ENCODE measurements at regions not wholly inside any gene's neighbourhood (a gene's known extent, or its start where the extent isn't known, plus 50 kb on each side); places are given as distances from the start of the nearest gene placed in this dataset.

- no peak for DNase-seq (ENCODE audit: low spot score)
- TF ChIP-seq, protein P1, sequence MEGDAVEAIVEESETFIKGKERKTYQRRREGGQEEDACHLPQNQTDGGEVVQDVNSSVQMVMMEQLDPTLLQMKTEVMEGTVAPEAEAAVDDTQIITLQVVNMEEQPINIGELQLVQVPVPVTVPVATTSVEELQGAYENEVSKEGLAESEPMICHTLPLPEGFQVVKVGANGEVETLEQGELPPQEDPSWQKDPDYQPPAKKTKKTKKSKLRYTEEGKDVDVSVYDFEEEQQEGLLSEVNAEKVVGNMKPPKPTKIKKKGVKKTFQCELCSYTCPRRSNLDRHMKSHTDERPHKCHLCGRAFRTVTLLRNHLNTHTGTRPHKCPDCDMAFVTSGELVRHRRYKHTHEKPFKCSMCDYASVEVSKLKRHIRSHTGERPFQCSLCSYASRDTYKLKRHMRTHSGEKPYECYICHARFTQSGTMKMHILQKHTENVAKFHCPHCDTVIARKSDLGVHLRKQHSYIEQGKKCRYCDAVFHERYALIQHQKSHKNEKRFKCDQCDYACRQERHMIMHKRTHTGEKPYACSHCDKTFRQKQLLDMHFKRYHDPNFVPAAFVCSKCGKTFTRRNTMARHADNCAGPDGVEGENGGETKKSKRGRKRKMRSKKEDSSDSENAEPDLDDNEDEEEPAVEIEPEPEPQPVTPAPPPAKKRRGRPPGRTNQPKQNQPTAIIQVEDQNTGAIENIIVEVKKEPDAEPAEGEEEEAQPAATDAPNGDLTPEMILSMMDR (IDR thresholded peaks at IDR 0.05; ENCODE audit: extremely low read depth, missing control alignments): no peak
Measured at GRCh38 chr2:45134726-45135125, 125.5 kb upstream of the SIX2 start.

GRCh38 chr2:45134014-45134413 is 124.8 kb upstream of the SIX2 start:
- TF ChIP-seq, protein P1 (IDR thresholded peaks at IDR 0.05; ENCODE audit: extremely low read depth, missing control alignments): no peak
- no peak for DNase-seq (ENCODE audit: low spot score)

DNA sequence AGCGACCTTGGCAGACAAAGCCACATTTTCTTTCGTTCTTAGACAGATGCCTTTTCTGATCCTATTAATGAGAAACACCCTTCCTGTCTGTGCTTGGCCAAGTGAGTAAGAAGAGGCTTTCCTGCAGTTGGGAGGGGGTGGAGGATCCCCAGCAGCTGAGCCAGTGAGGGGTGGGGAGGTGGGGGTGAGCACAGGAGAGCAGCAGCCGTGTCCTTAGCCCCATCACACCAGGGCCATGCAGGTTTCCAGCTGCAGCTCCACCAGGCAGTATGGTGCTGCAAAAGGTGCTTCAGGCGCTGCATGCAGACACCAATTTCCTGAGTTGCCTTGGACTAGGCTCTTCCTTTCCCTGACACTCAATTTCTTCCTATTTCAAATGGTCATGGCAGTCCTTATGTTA is 123.3 kb upstream of the SIX2 start:
- DNase-seq (ENCODE audit: low spot score): peak; percentile 15
- TF ChIP-seq, protein P1 (IDR thresholded peaks at IDR 0.05; ENCODE audit: extremely low read depth, missing control alignments): no peak

DNA sequence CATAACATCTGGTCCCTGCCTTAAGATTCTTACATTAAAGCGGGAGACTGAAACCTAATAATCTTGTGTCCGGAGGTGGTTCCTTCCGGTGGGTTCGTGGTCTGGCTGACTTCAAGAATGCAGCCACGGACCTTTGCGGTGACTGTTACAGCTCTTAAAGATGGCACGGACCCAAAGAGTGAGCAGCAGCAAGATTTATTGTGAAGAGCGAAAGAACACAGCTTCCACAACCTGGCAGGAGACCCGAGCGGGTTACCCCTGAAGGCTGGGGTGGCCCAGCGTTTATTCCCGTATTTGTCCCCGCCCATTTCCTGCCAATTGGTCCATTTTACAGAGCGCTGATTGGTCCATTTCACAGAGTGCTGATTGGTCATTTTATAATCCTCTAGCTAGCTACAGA is 122.3 kb upstream of the SIX2 start:
- TF ChIP-seq, protein P1 (IDR thresholded peaks at IDR 0.05; ENCODE audit: extremely low read depth, missing control alignments): no peak
- DNase-seq (ENCODE audit: low spot score): no peak

DNA sequence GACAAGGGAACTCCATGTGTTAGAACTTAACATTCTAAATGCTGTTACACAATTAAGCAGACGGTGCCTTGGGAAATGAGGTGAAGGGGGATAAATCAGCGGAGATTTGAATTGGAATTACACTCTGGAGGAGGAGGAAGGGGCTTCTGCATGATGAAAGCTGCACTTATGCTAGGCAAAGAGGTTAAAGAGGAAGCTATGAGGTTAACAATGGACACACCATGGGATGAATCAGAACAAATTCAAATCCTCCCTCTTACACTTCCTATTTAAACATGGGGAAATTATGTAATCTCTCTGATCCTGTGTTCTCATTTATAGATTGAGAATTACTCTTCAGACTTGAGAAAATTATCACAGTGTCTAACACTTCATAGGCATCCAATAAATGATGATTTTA is 121.5 kb upstream of the SIX2 start:
- DNase-seq (ENCODE audit: low spot score): no peak
- TF ChIP-seq, protein P1 (IDR thresholded peaks at IDR 0.05; ENCODE audit: extremely low read depth, missing control alignments): no peak

DNA sequence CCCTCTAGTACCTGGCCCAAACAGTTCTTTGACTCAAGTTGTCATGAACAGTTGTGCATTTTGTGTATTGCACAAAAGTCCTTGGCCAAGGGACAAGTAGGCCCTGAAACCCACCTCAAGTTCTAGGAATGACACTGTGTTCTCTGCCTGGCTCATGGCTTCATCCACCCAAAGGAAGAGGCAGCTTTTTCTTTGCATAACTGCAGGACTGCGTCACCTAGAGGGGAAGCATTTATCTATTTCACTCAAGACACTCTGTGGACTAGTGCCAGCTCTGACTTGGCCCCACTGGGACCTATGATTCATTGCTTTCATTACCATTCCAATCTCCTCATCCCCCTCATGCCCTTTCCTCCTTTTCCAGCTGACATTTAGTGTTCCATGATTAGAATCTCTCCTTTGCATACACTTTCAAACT is 119.3 kb upstream of the SIX2 start:
- TF ChIP-seq, protein P1 (IDR thresholded peaks at IDR 0.05; ENCODE audit: extremely low read depth, missing control alignments): no peak
- no peak for DNase-seq (ENCODE audit: low spot score)

DNA sequence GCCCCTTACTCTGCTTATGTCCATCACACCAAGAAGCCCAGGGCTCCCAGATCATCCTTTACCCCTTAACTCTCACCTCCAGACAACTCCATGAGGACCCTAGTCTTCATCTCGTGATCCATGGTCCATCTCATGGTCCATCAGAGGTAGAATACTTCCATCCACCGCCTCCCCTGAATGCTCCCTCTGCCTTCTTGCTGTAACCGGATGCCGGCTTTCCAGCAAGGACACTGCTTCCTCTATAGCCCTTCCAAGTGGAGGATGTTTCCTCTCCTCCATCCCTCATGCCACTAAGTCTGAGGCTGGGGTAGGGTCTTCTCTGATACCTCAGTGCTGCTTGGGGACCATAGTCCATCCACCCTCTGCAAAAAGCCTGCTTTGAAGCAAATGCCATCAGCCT is 118.6 kb upstream of the SIX2 start:
- DNase-seq (ENCODE audit: low spot score): no peak
- TF ChIP-seq, protein P1 (IDR thresholded peaks at IDR 0.05; ENCODE audit: extremely low read depth, missing control alignments): no peak
